Gastroesophageal sphincter (tissue), 4 donors: ENCODE measurements at regions not wholly inside any gene's neighbourhood (a gene's known extent, or its start where the extent isn't known, plus 50 kb on each side); places are given as distances from the start of the nearest gene placed in this dataset.

Experiments used
- ATAC-seq: fragments of 150-250 bp; one replicate; pipeline ENCODE4 v1.9.1; 2016; ENCODE audit warnings: mild to moderate bottlenecking, moderate library complexity
- H3K27ac ChIP-seq, 4 donors: fragments of 200-600 bp; sonication (generic) in 3 of 4; 1 replicate in 3 of 4; 2 replicates in 1 of 4; pipeline ENCODE4 v1.5.1; 2016 to 2019
- H3K27me3 ChIP-seq: fragments of 200-600 bp; sonication (generic); one replicate; pipeline ENCODE4 v1.5.1; 2019
- H3K36me3 ChIP-seq, 2 donors: fragments of 200-600 bp; sonication (generic); one replicate each; pipeline ENCODE4 v1.5.1; 2019; ENCODE audit warnings: control low read depth in 1 of 2
- H3K4me1 ChIP-seq, 3 donors: fragments of 200-600 bp; sonication (generic); 1 replicate in 2 of 3; 2 replicates in 1 of 3; pipeline ENCODE4 v1.5.1; 2016 to 2019; ENCODE audit warnings: control low read depth in 2 of 3
- H3K4me3 ChIP-seq, 2 donors: fragments of 200-600 bp; sonication (generic); one replicate each; pipeline ENCODE4 v1.5.1; 2019; ENCODE audit warnings: mild to moderate bottlenecking in 1 of 2, moderate library complexity in 1 of 2
- H3K9me3 ChIP-seq, 3 donors: fragments of 200-600 bp; sonication (generic); one replicate each; pipeline ENCODE4 v1.5.1; 2017 to 2019; ENCODE audit warnings: control low read depth in 2 of 3
- EP300 ChIP-seq: sonication (generic); formaldehyde crosslinking; IDR thresholded peaks from one replicate; pipeline ENCODE4 v1.6.1; 2017; ENCODE audit warnings: antibody characterized with exemption, mild to moderate bottlenecking
- POLR2A ChIP-seq, 2 donors: fragments of 450-650 bp; IDR thresholded peaks; one replicate each; pipeline ENCODE4 v1.6.1; 2017; ENCODE audit warnings: antibody characterized with exemption in 2 of 2, mild to moderate bottlenecking in 2 of 2, moderate library complexity in 1 of 2
- POLR2AphosphoS5 ChIP-seq: sonication (generic); formaldehyde crosslinking; IDR thresholded peaks from one replicate; pipeline ENCODE4 v1.6.1; 2017; ENCODE audit warnings: antibody characterized with exemption
- WGBS, 2 donors: methylation state at CpG; one replicate each; pipeline ENCODE4 v1.1.5; 2018; ENCODE audit warnings: low coverage in 1 of 2; 5-methylcytosine and 5-hydroxymethylcytosine counted together
- TF ChIP-seq, protein P1 (sequence below), 4 experiments: fragments of 200-600 bp in 2 of 4; fragments of 450-650 bp in 2 of 4; sonication (generic) in 1 of 4; IDR thresholded peaks; one replicate each; pipeline ENCODE4 v1.5.1; 2017 to 2019; ENCODE audit warnings: antibody characterized with exemption in 4 of 4, mild to moderate bottlenecking in 2 of 4, moderate library complexity in 2 of 4

DNA sequence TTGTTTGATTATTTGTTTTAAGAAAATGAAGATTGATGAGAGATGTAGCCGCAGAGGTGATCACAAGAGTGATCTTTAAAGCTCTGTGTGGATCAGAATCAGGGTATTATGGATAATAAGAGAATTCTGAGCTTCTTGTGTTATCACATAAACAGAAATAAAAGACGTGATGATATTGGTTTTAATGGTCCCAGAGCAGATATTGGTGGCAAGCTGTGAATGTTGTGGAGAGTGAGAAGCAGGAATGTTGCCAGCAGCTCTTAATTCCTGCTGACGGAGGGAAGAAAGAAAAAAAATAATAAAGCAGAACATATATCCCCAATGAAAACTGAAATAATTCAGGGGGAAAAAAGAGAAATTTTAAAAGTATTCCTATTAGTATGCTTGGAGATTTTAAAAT, 1015.9 kb downstream of the PCDH18 start:
- TF ChIP-seq POLR2AphosphoS5 (no peak), EP300 (no peak)
- TF ChIP-seq, protein P1, sequence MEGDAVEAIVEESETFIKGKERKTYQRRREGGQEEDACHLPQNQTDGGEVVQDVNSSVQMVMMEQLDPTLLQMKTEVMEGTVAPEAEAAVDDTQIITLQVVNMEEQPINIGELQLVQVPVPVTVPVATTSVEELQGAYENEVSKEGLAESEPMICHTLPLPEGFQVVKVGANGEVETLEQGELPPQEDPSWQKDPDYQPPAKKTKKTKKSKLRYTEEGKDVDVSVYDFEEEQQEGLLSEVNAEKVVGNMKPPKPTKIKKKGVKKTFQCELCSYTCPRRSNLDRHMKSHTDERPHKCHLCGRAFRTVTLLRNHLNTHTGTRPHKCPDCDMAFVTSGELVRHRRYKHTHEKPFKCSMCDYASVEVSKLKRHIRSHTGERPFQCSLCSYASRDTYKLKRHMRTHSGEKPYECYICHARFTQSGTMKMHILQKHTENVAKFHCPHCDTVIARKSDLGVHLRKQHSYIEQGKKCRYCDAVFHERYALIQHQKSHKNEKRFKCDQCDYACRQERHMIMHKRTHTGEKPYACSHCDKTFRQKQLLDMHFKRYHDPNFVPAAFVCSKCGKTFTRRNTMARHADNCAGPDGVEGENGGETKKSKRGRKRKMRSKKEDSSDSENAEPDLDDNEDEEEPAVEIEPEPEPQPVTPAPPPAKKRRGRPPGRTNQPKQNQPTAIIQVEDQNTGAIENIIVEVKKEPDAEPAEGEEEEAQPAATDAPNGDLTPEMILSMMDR (IDR thresholded peaks at IDR 0.05): no peak
- no peak for ATAC-seq
- Histone ChIP-seq H3K4me1 (no peaks in the 10 kb centered on the region), H3K9me3 (no peaks in the 10 kb centered on the region), H3K4me3 (no peak overlapping the region), H3K36me3 (no peaks in the 10 kb centered on the region), H3K27me3 (no peaks in the 10 kb centered on the region), H3K27ac (no peak overlapping the region)
- 59 to 67% methylated on average over 2 to 3 of the region's 3 CpGs for WGBS, 2 donors

DNA sequence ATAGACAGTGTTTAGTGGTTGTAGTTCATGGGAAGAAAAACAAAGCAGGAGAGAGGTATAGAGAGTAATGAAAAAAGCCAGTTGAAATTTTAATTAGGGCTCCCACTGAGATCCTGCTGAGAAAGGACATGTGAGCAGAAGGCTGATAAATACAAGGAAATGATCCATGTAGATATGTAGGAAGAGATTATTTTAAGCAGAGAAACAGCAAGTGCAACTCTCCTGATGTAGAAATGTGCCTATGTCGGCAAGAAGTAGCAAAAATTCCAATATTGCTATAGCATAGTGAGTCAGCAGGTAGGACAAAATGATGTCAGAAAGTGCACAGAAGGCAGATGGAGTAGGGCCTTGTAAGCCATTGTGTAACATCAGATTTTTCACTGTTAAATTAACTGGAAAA, 1027.3 kb downstream of the PCDH18 start:
- Histone ChIP-seq H3K27ac (no peak overlapping the region), H3K9me3 (peaks cover 0 to 2% (median 0%) of the 10 kb centered on the region in 3 donors), H3K27me3 (no peaks in the 10 kb centered on the region), H3K36me3 (no peaks in the 10 kb centered on the region), H3K4me3 (no peak overlapping the region), H3K4me1 (no peaks in the 10 kb centered on the region)
- 89% methylated on average over 1 of the region's 1 CpG; no CpG with 5 or more reads in 1 of the 2 donors for WGBS, 2 donors
- TF ChIP-seq POLR2A (IDR thresholded peaks at IDR 0.05): no peak
- TF ChIP-seq, protein P1 (IDR thresholded peaks at IDR 0.05): no peak
- ATAC-seq: no peak

DNA sequence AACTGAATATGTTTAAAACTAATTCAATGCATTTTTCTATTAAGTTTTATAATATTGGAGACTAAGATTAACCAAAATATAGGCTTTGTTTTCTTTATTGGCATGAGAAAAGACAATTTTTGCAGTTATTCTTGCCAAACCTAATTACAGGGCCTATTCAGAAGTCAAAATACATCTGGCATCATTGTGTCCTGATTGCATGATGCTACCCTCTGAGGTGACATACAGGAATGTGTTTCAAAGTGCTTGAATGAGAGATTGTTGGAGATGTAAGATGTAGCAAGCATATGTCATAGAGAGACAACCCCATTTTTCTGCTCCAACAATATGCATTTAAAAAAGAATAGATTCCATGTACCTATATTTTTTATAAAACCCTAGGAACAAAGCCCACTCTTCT, 1036.4 kb downstream of the PCDH18 start:
- H3K36me3 ChIP-seq: no peaks in the 10 kb centered on the region
- H3K27ac ChIP-seq: no peak overlapping the region
- no peak for ATAC-seq
- no peak overlapping the region for H3K4me3 ChIP-seq
- TF ChIP-seq EP300 (no peak), POLR2A (IDR thresholded peaks at IDR 0.05) (no peak), POLR2AphosphoS5 (no peak)
- TF ChIP-seq, protein P1 (IDR thresholded peaks at IDR 0.05): no peak
- H3K9me3 ChIP-seq: no peaks in the 10 kb centered on the region
- no peaks in the 10 kb centered on the region for H3K27me3 ChIP-seq
- H3K4me1 ChIP-seq: peaks cover 0 to 18% (median 0%) of the 10 kb centered on the region in 3 donors

DNA sequence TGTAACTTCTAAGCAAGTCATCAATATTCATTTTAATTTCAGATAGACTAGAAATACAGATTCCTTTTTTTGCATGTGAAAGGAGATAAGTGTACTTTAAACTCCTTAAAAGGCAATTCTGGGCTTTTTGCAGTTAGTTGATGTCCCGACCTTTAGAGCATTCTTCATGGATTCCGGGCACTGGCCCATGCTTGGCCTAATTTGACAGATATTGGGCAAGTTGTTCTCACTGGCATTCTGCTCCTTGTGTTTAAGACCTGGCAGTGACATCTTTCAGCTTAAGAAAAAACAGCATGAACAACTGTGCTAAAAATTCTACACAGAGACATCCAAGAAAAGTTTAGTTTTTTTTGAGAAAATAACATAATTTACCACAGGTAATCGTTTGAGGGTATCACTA, 1037.2 kb downstream of the PCDH18 start:
- no peaks in the 10 kb centered on the region for H3K27me3 ChIP-seq
- WGBS, 2 donors: 34 to 62% methylated on average over 3 of the region's 3 CpGs
- no peak overlapping the region for H3K4me3 ChIP-seq
- H3K9me3 ChIP-seq: no peaks in the 10 kb centered on the region
- ATAC-seq: peak; percentile 78
- no peaks in the 10 kb centered on the region for H3K36me3 ChIP-seq
- peak overlapping the region in 1 of 4 donors; percentile 28 for H3K27ac ChIP-seq
- peaks cover 0 to 18% (median 0%) of the 10 kb centered on the region in 3 donors for H3K4me1 ChIP-seq
- TF ChIP-seq, protein P1 (IDR thresholded peaks at IDR 0.05): no peak
- TF ChIP-seq POLR2AphosphoS5: peak; percentile 94

DNA sequence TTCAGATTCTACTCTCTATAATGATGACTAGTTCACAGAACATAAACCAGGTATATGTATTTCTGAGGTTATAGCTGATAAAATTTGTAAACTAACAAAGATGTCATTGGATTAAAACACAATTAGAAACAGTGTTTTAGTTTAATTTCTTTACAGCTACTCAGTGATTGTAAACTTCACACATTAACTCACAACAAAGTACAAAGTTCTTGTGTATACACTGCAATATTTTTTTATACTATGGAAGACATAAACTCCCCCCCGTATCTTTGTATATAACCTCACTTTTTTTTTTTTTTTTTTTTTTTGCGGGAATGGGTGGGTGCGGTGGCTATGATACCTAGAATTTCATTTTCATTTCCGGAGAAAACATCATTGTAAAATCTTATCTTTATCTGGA, 1043.2 kb downstream of the PCDH18 start:
- Histone ChIP-seq H3K27me3 (no peaks in the 10 kb centered on the region), H3K36me3 (no peaks in the 10 kb centered on the region), H3K4me3 (no peak overlapping the region), H3K4me1 (peaks cover 0 to 9% (median 0%) of the 10 kb centered on the region in 3 donors), H3K27ac (no peak overlapping the region), H3K9me3 (no peaks in the 10 kb centered on the region)
- TF ChIP-seq POLR2A (IDR thresholded peaks at IDR 0.05) (no peak), POLR2AphosphoS5 (no peak), EP300 (no peak)
- TF ChIP-seq, protein P1 (IDR thresholded peaks at IDR 0.05): no peak
- 71 to 100% methylated on average over 1 to 4 of the region's 4 CpGs for WGBS, 2 donors
- no peak for ATAC-seq
